ENCODE measurements at regions not wholly inside any gene's neighbourhood (a gene's known extent, or its start where the extent isn't known, plus 50 kb on each side); places are given as distances from the start of the nearest gene placed in this dataset.

DNA sequence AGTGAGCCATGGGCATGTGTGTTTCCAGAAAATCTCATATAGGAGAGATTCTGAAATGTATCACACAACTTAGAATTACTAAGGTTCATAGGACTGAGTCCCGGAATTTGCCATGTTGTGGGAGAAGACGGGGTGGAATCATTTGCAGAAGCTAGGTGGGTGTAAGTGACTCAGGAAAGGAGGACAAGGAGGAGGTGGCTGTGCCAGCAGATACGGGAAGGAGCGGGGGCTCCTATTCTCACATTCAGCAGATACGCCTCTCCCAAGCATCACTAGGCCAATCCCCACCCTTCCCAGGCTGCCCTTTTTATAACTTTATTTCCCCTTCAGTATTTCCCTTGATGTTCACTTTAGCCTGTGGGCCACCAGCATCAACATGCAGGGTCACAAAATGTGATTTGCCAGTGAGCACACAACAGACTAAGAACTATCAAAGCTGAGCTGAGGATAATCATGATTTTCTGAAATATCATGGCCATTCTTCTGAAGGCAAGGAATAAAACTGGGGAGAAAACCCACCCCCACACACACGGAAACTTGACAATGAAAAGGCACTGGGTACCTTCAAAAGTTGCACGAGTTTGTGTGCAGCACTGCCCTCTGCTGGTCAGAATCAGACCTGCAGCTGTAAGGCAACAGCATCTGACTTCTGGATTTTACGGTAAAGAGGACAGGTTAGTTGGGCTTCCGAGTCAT lies 133.2 kb downstream of the MTX3 start:
- Mint-ChIP-seq H3K4me3 (no peak overlapping the region), H3K27me3 (ENCODE audit: low read depth) (peaks cover 41% of the 10 kb centered on the region), H3K4me1 (no peaks in the 10 kb centered on the region), H3K36me3 (no peaks in the 10 kb centered on the region), H3K27ac (no peak overlapping the region), H3K9me3 (no peaks in the 10 kb centered on the region)
- peak; percentile 55 to 86 for DNase-seq (ENCODE audit: low spot score in 2 of 2, unreplicated experiment in 2 of 2)
- TF ChIP-seq, protein P1, sequence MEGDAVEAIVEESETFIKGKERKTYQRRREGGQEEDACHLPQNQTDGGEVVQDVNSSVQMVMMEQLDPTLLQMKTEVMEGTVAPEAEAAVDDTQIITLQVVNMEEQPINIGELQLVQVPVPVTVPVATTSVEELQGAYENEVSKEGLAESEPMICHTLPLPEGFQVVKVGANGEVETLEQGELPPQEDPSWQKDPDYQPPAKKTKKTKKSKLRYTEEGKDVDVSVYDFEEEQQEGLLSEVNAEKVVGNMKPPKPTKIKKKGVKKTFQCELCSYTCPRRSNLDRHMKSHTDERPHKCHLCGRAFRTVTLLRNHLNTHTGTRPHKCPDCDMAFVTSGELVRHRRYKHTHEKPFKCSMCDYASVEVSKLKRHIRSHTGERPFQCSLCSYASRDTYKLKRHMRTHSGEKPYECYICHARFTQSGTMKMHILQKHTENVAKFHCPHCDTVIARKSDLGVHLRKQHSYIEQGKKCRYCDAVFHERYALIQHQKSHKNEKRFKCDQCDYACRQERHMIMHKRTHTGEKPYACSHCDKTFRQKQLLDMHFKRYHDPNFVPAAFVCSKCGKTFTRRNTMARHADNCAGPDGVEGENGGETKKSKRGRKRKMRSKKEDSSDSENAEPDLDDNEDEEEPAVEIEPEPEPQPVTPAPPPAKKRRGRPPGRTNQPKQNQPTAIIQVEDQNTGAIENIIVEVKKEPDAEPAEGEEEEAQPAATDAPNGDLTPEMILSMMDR (IDR thresholded peaks at IDR 0.05; ENCODE audit: unreplicated experiment): peak; percentile 98

DNA sequence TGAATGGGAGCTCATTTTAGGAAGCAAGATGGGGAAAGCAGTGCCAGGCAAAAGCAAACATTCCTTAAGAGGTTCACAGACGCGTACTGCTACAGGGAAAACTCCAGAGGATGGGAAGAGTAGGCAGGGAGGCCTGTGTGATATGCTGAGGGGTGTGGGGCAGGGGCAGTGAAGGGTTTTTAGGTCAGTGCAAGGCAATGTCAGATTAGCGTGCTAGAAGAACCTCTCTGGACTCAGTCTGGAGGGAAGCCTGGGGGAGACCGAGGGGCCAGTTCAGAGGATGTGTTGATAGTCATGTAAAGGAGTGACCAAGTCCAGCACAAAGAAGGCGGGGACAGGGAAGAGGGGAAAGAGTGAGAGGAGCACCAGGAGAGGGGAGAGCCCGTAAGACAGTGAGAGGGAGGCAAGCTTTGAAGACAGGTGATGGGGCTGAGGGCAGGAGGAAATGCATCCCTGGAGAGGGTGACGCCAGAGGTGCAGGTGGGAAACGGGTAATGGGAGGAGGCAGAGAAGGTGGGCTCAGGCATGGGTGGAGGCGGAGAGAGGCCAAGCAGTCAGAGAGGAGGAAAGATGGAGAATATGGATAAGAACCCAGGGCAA lies 134.5 kb downstream of the MTX3 start:
- Mint-ChIP-seq H3K4me3 (no peak overlapping the region), H3K27me3 (ENCODE audit: low read depth) (peaks cover 38% of the 10 kb centered on the region), H3K36me3 (no peaks in the 10 kb centered on the region), H3K27ac (no peak overlapping the region), H3K9me3 (no peaks in the 10 kb centered on the region), H3K4me1 (peaks cover 2% of the 10 kb centered on the region)
- TF ChIP-seq, protein P1 (IDR thresholded peaks at IDR 0.05; ENCODE audit: unreplicated experiment): no peak
- DNase-seq (ENCODE audit: low spot score in 2 of 2, unreplicated experiment in 2 of 2): no peak

DNA sequence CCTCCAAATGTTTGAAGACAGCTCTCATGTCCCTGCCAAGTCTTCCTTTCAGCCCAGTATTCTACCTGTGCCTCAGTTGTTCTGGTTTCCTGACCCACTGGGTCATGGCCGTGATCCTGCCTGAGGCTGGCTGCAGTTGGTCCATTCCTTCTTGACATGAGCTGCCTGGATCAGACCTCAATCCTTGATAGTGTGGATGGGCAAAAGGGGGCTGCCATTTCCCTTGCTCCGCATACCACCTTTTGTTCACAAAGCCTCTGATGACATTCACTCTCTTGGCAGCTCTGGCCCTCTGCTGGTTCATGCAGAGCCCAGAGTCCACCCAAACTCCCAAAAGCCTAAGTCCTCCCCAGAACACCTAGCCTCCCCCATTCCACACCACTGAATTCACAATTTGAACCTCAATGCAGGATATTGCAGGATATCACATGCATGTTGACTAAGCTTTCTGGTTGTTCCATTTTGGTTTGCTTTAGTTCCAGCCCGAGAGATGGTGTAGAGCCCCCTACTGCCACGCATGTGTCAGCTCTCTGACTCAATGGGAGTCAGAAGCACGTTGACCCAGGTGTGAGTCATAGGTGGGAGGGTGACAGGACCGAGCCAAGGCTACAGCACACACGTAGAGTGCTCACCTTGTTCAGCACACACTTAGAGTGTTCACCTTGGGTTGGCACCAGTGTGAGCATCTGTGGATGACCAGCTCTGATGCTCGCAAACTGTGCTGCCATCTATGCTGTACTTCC lies 137.2 kb downstream of the MTX3 start:
- Mint-ChIP-seq H3K27ac (no peak overlapping the region), H3K36me3 (no peaks in the 10 kb centered on the region)

DNA sequence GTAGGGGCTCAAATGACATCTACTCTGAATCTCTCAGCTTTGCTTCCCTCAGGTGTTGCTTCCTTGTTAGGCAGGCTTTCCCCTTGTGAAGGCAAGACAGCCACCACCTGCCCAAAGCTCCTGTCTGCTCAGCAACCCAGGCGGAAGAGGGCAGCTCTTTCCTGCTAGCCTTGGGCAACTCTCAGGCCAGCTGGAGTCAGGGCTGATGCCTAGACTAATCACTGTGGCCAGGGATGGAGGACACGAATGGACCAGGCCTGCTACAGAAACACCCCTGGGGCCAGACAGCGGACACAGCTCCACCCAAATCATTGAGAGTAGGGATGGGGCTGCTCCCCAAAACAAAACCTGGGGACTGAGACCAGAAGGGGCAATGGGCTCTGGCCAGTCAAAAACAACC lies 138.0 kb downstream of the MTX3 start:
- Mint-ChIP-seq H3K4me1 (peaks cover 13% of the 10 kb centered on the region), H3K27ac (no peak overlapping the region), H3K27me3 (ENCODE audit: low read depth) (peaks cover 24% of the 10 kb centered on the region), H3K9me3 (no peaks in the 10 kb centered on the region), H3K4me3 (no peak overlapping the region), H3K36me3 (no peaks in the 10 kb centered on the region)
- DNase-seq (ENCODE audit: low spot score in 2 of 2, unreplicated experiment in 2 of 2): peak in 1 of 2 experiments; percentile 26
- TF ChIP-seq, protein P1 (IDR thresholded peaks at IDR 0.05; ENCODE audit: unreplicated experiment): no peak

More for the DNA sequence above, 137.2 kb downstream of the MTX3 start:
- Mint-ChIP-seq H3K9me3 (no peaks in the 10 kb centered on the region), H3K4me1 (peaks cover 13% of the 10 kb centered on the region), H3K4me3 (no peak overlapping the region), H3K27me3 (ENCODE audit: low read depth) (peaks cover 22% of the 10 kb centered on the region)
- peak in 1 of 2 experiments; percentile 21 for DNase-seq (ENCODE audit: low spot score in 2 of 2, unreplicated experiment in 2 of 2)
- TF ChIP-seq, protein P1 (IDR thresholded peaks at IDR 0.05; ENCODE audit: unreplicated experiment): no peak

DNA sequence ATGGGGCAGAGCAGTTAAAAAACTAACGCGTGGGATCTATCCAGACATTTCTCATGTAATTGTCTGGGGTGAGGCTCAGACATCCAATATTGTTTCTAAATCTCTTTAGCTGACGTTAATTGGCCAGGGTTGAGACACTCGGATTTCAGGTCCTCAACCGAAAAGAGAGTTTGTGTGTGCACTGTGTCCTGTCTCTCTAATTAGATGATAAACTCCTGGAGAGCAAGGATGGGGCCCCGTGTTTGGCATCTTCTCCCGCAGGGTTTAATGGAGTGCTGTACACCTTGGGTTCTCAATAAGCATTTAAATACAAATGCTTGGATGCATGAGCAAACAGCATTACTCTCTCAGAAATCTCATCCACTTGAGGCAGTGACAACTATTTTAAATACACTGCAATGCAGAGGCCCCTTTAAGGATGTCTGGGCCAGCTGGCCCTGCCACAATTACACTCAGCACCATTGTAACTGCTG lies 139.6 kb downstream of the MTX3 start:
- H3K27me3 Mint-ChIP-seq (ENCODE audit: low read depth): peaks cover 32% of the 10 kb centered on the region
- no peak overlapping the region for H3K4me3 Mint-ChIP-seq
- DNase-seq (ENCODE audit: low spot score in 2 of 2, unreplicated experiment in 2 of 2): peak in 1 of 2 experiments; percentile 20
- peaks cover 13% of the 10 kb centered on the region for H3K4me1 Mint-ChIP-seq
- no peaks in the 10 kb centered on the region for H3K36me3 Mint-ChIP-seq
- H3K9me3 Mint-ChIP-seq: no peaks in the 10 kb centered on the region
- no peak overlapping the region for H3K27ac Mint-ChIP-seq
- TF ChIP-seq, protein P1 (IDR thresholded peaks at IDR 0.05; ENCODE audit: unreplicated experiment): no peak

All from mesothelial cell of epicardium (in vitro differentiated cells).